ENCODE measurements at regions not wholly inside any gene's neighbourhood (a gene's known extent, or its start where the extent isn't known, plus 50 kb on each side); places are given as distances from the start of the nearest gene placed in this dataset.
"Not testable (repeated sequence)": the region's sequence is repeated elsewhere in the genome, so short reads cannot be mapped to it uniquely, and the experiment has no call there.

DNA sequence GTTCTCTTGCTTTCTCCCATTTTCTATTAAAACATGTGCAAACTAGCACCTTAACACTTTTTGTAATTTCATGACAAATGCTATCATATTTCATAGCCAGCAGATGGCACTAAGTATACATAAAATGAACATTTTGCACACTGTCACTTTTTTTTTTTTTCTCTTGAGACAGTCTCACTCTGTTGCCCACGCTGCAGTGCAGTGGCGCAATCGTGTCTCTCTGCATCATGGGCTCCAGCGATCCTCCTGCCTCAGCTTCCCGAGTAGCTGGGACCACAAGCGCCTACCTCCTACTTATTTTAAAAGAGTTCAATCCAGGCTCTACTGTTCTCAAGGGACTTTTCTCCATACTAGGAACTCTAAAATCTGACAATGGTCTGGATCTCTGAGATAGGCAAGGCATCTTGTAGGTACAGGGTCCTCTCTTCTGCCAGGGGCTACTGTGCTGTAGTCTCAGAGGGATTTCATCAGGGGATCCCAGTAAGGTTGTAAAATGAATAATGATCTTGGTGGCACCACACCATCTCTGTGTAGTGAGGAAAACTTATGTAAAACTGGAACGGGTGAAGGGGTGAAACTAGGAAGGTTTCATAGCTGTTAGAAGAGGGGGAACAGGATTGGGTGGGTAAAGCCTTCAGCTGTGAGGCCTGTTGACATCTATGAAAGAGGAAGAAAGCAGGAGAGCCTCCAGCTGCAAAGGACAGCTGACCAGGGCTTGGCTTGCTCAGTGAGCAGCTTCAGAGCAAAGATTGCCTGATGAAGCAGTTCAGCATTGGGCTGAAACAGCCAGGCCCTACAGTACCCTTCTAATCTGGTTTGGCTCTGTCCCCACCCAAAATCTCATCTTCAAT, 196.9 kb downstream of the AVL9 start:
- not testable (repeated sequence) for DNase-seq (ENCODE audit: low read depth in 2 of 2, low spot score in 1 of 2)

DNA sequence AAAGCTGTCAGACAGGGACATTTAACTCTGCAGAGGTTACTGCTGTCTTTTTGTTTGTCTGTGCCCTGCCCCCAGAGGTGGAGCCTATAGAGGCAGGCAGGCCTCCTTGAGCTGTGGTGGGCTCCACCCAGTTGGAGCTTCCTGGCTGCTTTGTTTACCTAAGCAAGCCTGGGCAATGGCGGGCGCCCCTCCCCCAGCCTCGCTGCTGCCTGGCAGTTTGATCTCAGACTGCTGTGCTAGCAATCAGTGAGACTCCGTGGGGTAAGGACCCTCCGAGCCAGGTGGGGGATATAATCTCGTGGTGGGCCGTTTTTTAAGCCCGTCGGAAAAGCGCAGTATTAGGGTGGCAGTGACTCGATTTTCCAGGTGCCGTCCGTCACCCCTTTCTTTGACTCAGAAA, 192.8 kb downstream of the AVL9 start:
- not testable (repeated sequence) for DNase-seq (ENCODE audit: low read depth in 2 of 2, low spot score in 1 of 2)

DNA sequence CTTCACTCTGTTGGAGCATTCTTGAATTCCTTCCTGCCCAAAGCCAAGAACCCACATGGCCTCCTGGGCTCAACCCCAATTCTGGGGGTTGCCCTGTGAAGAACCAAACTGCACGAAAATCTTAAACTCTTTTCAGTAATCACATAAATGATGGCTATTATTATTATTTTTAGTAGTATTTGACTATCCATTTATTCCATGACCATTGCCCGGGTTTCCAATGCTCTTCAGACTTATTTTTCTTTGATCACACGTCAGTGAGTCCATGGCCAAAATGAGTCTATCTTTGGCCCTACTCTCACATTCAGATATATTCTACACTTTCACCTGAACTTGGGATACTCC, 185.9 kb downstream of the AVL9 start:
- no peak for DNase-seq (ENCODE audit: low read depth in 2 of 2, low spot score in 1 of 2)

DNA sequence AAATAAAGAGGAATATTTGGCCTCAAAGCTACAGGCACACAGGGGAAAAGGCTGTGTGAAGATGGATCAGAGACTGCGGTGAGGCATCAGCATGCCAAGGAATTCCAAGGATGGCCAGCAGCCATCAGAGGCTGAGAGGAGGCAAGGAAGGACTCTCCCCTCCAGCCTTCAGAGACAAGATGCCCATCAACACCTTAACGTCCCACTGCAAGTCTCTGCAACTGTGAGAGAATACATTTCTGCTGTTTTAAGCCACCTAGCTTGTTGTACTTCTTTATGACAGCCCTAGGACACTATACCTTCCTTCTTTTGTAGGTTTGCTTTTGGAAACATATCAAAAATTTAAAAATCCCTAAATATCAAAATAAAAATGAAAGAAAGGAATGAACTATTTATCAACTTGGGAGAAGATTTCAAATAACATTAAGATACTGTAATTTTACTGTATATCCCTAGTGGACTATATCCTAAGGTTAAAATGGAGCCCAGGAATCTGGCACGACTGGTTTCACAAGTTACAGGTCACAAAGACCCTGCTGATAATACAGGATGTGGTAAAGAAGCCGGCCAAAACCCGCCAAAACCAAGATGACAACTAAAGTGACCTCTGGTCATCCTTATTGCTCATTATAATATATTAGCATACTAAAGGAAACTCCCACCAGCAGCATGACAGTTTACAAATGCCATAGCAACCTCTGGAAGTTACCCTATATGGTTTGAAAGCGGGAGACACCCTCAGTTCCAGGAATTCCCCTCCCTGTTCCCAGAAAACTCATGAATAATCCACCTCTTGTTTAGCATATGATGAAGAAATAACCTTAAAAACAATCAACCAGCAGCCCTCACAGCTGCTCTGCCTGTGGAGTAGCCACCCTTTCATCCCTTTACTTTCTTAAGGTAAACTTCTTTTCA, 185.2 kb downstream of the AVL9 start:
- DNase-seq (ENCODE audit: low read depth in 2 of 2, low spot score in 1 of 2) = no peak

DNA sequence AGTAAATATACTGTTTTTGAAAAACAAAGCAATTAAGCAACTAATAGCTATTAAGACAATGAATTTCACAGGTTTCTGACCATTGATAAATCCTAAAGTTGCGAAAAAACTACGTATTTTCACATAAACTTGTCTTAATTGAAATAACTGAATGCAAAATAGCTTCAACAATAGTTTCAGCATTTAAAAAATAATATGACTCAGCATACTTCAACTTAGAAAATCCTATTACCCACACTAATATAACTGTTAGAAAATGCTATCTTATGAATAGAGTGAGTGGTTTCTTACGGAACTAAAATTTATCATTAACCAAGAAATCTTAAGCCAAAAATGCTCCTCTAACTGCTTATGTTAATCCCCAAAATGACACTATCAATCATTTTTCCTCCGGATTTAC, 183.9 kb downstream of the AVL9 start:
- DNase-seq (ENCODE audit: low read depth in 2 of 2, low spot score in 1 of 2) = no peak

DNA sequence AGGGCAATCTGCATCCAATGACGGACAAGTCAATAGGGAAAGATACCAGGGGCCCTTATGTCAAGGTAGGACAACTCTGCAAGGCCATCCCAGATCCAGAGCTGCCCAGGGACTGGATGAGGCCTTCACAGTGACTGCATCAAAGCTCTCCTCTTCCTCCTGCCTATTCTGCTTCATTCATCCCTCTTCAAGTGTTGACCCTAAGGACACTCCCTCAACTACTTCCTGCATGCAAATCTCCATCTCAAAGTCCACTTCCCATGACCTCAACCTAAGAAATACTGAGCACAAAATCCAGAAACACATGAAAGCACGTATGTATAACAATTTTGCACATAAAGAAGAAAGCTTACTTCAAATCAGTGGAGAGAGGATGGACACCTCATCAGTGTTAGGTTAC, 182.3 kb downstream of the AVL9 start:
- no peak for DNase-seq (ENCODE audit: low read depth in 2 of 2, low spot score in 1 of 2)

DNA sequence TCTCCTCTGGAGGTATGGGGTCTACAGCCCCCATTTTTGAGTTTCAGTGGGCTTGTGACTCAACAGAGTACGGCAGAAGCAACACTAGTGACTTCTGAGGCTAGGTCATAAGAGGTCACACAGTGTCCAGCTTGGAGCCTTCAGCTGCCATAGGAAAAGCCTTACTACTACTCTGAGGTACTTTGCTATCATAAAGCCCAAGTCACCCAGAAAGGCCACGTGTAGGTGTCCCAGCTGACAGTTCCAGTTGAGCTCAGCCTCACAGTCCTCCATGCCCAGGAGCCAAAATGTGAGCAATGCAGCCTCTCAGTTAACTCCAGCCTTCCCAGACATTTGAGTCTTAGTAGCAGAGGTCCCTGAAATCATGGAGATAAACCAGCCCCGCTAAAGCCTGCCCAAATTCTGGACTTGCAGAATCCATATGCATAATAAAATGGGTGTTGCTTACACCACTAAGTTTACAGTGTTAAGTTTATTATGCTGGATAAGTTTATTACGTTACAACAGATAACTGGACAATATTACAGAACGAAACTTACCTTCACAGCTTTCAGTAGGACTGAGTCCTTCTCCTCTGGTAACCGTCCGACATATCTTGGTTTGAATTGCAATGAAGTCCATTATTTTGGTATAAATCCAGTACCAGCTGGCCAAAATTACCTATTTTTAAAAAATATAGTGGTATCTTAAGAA, 181.1 kb downstream of the AVL9 start:
- no peak for DNase-seq (ENCODE audit: low read depth in 2 of 2, low spot score in 1 of 2)

DNA sequence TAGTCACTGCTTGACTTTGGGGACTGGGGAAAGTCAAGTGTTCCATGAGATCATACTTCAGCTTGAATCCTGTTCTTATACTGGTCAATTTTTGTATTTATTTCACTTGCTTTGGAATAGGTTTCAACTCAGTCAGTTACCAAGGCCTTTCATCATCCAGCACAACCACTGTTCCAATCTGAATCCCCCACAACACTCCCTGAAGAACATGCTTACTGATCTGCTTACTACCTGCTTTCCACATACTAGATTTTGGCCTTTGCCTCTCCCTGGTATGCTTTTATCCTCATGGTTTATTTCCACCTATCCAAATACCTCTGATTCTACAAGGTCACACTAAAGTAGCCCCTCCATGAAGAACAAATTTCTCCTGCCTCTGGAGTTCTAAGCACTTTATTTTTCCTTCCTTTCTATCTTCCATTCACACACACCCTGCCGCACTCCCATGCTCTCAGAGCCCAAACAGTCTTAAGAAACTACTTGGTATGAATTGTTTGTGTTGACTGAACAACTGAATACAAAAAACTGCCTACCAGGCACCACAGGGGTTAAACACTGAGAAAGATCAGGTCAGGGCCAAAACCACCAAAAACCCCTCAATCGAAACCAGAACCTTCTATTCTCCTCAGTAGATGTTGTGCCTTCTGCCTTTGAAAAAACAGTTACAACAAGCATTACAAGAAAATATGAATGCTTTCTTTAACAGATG, 178.1 kb downstream of the AVL9 start:
- no peak for DNase-seq (ENCODE audit: low read depth in 2 of 2, low spot score in 1 of 2)

DNA sequence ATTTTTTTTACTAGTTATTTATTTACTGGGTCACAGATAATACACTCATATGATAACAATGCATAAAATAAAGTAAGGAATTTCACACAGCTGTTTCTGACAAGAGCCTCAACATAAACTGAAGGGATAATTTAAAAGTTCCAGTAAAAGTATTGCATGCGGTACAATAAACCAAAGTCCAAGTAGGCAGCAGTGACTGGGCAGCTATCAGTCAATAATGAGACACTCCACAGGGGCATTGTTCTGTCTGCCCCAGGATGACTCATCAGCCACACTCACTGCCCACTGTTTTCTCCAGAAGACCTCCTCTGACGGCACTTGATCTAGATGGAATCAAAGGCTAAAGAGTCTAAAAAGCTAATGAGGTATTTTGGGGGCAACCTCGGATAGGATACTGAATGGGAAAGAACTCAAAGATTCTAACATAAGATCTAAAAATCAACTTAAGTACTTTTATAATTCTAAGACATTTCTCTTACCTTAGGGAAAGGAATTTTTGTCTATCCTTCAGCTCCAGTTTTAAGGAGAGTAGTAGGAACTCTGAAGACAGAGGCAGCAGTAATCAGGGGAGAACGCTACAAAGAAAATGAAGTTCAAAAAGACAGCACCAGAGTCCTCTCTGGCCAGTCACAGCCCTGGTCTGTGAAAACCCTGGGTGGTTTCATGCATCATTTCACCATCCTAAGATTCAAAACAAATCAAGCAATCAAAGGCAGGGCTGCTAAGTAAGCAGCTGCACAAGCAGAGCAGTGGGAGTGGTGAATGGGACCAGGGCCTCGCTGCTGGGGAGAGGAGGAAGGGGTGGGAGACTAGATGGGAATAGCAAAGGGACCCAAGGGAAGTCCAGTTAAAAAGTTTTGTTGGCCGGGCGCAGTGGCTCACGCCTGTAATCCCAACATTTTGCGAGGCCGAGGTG, 175.1 kb downstream of the AVL9 start:
- DNase-seq (ENCODE audit: low read depth in 2 of 2, low spot score in 1 of 2) = no peak

DNA sequence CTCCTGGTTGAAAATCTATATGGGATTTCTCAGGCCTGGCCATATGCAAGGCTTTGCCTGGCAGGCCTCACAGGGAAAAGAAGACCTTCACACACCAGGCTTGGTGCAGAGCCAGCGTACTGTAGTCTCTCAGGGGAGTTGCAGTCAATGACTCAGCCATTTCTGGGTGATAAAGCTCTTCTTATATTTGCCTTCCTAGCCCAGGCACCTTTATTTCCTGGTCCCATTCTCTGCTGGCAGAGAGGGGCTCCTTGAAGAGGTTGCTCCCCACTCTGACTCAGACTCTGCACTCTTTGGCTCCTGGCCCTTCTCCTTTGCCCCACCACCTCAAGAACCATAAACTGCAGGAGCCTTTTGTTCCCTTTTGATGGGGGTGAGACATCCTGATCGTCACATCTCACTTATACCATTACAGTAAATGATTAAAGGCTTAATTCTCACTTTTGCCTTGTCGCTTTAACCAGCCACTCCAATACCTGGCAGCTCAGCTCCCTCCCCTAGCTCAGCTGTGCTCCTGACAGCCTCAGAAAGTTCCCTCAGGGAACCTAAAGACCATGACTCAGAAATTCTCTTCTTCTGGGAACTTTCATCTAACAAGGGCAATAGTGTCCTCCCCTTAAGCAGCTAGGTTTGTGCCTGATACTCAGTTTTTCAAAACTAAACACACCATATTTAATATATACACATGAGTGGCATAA, 174.0 kb downstream of the AVL9 start:
- DNase-seq (ENCODE audit: low read depth in 2 of 2, low spot score in 1 of 2) = not testable (repeated sequence)

DNA sequence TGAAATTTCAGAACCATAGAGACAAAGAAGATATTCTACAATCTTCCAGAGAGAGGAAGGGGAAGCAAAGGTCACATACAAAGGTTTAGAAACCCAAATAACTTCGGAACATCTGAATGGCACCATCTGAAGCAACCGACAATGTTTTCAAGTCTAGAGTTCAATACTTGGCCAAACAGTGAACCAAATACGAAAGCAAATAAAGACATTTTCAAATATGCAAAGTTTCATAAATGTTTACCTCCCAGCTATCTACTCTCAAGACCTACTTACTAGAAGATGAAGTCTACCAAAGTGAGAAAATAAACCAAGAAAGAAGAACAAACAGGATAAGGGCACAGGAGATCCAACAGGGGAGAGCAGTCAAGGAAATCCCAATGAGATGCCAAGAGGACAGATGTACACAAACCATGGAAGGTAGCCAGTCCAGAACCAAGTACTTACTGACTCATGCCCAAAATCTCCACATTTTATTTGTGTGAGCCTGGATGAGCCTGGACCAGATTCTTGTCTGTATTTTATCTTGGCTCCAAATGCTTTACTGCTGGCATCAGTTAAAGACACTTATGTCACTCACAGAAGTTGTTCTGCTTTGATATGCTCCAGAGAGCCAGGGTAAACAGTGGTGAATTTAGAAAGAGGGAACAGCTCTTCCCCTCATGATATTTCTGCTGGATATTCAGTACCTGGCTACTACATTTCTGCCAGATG, 173.3 kb downstream of the AVL9 start:
- not testable (repeated sequence) for DNase-seq (ENCODE audit: low read depth in 2 of 2, low spot score in 1 of 2)

DNA sequence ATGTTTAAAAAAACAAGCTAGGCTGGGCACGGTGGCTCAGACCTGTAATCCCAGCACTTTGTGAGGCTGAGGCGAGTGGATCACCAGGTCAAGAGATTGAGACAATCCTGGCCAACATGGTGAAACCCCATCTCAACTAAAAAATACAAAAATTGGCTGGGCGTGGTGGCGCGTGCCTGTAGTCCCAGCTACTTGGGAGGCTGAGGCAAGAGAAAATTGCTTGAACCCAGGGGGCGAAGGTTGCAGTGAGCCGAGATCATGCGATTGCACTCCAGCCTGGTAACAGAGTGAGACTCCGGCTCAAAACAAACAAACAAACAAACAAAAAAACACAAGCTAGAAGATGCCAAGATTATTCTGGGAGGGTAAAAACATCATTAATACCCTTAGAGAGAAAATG, 172.3 kb downstream of the AVL9 start:
- not testable (repeated sequence) for DNase-seq (ENCODE audit: low read depth in 2 of 2, low spot score in 1 of 2)

DNA sequence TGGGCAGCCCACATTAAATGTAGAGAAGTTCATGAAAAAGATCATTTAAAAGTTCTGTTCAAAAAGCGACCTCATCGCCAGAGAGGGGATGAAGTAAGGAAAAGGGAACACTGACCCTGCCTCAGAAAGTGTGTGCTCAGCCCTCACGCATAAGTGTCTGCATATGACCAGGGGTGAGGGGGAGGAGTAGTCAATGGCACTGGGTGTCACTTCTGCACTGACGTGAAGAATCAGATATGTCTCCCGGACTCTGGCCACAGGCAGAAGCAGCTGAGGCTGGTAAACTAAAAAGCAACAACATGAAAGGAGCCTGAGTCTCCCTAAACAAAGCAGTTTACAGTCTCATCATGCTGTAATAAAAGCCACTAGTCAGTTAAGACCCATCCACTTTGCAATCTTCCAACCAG, 168.5 kb downstream of the AVL9 start:
- not testable (repeated sequence) for DNase-seq (ENCODE audit: low read depth in 2 of 2, low spot score in 1 of 2)

DNA sequence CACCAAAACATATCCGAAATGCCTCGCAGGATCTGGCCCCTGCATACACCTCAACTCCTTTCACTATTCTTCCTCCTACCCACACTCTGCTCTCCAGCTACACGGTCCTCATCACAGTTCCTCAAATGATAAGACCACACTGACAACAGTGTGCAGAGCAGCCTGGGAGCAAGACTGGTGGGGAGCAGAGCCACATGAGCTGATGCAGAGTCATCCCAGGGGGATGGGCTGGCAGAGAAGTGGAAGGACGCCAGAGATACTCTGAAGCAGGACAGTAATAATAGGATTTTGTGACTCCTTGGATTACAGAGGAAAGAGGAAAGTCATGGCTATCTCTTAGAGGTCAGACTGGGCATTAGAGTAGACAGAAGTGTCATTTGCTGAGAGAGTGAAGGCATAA, 167.2 kb downstream of the AVL9 start:
- not testable (repeated sequence) for DNase-seq (ENCODE audit: low read depth in 2 of 2, low spot score in 1 of 2)

DNA sequence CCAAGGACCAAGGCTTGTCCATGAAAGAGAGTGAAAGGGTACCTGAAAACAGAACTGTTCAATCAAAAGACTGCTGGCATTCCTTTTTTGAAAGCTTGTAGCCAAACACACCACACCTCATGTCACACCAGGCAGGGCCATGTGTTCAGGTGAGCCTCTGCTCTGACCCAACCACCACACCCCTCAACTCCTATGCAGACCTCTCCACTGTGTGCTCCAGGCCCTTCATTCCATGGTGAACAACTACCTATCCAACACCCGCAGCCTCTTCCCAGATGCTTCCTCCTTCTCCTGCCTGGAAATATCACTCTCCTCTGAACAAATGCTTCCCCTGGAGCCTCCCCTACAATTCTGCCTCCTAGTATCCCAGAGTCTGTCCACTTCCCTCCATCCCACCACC, 166.6 kb downstream of the AVL9 start:
- DNase-seq (ENCODE audit: low read depth in 2 of 2, low spot score in 1 of 2) = no peak

DNA sequence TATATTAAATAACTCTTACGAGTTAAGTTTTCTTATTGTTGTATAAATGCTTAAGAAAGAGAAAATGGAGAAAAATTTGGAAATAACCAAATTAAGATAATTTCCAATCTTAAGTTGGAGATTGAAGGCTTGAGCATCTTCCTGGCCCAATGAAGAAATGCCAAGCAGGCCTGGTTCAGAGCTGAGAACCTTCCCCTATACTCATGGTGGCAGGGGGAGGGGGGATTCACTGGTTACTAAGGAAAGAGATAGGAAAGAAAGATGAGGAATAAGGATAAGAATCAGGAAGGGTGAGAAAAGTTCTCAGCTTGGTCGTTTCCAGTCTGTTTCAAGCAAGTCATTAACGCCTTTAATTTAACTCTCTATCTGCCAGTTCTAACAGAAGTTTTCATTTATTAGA, 166.2 kb downstream of the AVL9 start:
- DNase-seq (ENCODE audit: low read depth in 2 of 2, low spot score in 1 of 2) = no peak

DNA sequence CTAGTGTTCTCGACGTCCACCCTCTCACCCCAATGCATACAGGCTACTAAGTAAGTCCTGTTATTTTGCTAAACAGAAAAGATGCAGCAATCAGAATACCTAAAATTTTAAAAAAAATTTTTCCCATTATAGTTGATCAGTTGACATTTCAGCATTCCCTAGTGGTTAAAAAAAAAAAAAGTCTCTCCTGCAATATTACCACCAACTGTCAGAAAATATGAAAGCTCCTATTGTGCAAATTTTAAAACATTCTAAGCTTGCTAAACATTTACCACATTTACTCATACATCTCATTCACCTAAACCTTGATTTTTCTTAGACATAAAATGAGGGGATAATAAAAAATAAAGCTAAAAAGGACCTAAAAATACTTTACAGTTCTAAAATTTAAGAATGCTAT, 165.6 kb downstream of the AVL9 start:
- no peak for DNase-seq (ENCODE audit: low read depth in 2 of 2, low spot score in 1 of 2)

DNA sequence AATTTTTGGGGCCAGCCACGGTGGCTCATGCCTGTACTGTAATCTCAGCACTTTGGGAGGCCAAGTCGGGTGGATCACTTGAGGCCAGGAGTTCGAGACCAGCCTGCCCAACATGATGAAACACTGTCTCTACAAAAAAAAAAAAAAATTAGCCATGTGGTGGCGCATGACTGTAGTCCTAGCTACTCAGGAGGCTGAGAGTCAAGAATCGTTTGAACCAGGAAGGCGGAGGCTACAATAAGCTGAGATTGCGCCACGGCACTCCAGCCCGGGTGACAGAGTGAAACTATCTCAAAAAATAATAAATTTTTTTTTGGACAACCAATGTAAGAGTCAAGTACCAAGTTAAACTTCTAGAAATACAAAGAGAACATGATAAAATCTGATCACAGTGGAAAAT, 164.6 kb downstream of the AVL9 start:
- DNase-seq (ENCODE audit: low read depth in 2 of 2, low spot score in 1 of 2) = no peak

DNA sequence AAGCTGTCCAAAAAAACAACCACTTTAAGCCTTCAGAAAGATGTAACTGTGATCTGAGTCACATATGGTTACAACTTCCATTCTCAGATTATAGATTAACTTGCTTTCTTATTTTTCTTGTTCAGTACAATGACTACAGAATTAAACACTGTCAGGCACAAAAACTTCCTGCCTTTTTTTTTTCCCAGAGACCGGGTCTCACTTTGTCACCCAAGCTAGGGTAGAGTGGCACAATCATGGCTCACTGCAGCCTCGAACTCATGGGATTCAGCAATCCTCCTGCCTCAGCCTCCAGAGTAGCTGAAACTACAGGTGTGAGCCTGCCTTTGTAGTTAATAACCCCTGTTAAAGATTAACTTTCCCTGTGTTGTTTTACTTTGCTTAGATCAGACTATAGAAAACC, 163.2 kb downstream of the AVL9 start:
- no peak for DNase-seq (ENCODE audit: low read depth in 2 of 2, low spot score in 1 of 2)

All from stimulated activated CD8-positive, alpha-beta memory T cell treated with anti-CD3 and anti-CD28 coated beads, Interleukin-4, amount 100 ng/mL, for 4 hours (primary cell).